Prostate gland (tissue), 2 donors: ENCODE measurements at regions not wholly inside any gene's neighbourhood (a gene's known extent, or its start where the extent isn't known, plus 50 kb on each side); places are given as distances from the start of the nearest gene placed in this dataset.

Experiments
- CTCF ChIP-seq, 4 experiments: fragments of 200-600 bp in 2 of 4; fragments of 450-650 bp in 2 of 4; sonication (generic) in 2 of 4; IDR thresholded peaks; 1 replicate in 3 of 4; 2 replicates in 1 of 4; pipeline ENCODE4 v1.5.1; 2016 to 2019; ENCODE audit warnings: antibody characterized with exemption in 4 of 4, mild to moderate bottlenecking in 2 of 4, moderate library complexity in 2 of 4
- POLR2A ChIP-seq: fragments of 450-650 bp; IDR thresholded peaks from one replicate; pipeline ENCODE4 v1.6.1; 2016; ENCODE audit warnings: antibody characterized with exemption, mild to moderate bottlenecking
- POLR2AphosphoS5 ChIP-seq: sonication (generic); formaldehyde crosslinking; IDR thresholded peaks from one replicate; pipeline ENCODE4 v1.6.1; 2017; ENCODE audit warnings: antibody characterized with exemption

GRCh38 chr7:37534893-37535610 is 86.4 kb upstream of the ELMO1 start:
- TF ChIP-seq POLR2A (no peak), CTCF (IDR thresholded peaks at IDR 0.05) (no peak), POLR2AphosphoS5 (no peak)
